ENCODE measurements at regions not wholly inside any gene's neighbourhood (a gene's known extent, or its start where the extent isn't known, plus 50 kb on each side); places are given as distances from the start of the nearest gene placed in this dataset.
A peak's percentile ranks its signal among the peaks of the same experiment; 100 is the strongest.

DNA sequence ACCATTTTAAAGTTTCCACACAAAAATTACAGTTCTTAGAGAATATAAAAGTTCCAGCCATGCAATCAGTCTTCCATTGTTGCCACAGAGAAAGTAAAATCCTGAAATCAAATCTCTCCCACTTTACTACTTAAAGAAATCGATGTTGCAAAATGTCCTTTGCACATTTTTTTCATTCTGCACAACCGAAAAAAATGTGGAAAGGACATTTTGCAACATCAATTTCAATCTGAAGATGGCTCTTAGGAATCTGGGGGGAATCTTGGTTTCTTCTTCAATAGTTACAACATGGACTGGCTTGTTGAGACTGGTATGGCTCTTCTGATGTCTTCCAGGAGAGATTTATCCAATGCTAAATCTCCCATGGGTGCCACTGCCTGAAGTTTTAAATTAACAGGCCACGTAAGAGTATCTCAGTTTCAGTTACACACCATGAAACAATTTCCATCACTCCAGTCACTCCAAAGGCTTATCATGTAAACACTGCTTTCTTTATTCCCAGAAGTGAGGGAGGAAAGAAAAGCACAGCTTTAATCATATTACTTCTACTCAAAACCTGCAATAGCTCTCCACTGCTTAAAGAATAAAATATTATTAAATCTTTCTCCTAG lies 55.8 kb upstream of the CTNNB1 start:
- no peak overlapping the region for H2AFZ ChIP-seq (ENCODE audit: low read length)
- no peaks in the 10 kb centered on the region for H3K79me2 ChIP-seq (ENCODE audit: control insufficient read depth, insufficient read depth, low read length)
- H3K27ac ChIP-seq (ENCODE audit: insufficient read depth, low read length), result no peak overlapping the region
- no peak for DNase-seq (ENCODE audit: low read depth in 2 of 2)
- no peaks in the 10 kb centered on the region for H3K36me3 ChIP-seq (ENCODE audit: control insufficient read depth, insufficient read depth, low read length)
- H3K9me3 ChIP-seq (ENCODE audit: control insufficient read depth, insufficient read depth, low read depth, low read length), result no peaks in the 10 kb centered on the region
- no peaks in the 10 kb centered on the region for H3K4me1 ChIP-seq (ENCODE audit: control insufficient read depth, extremely low read depth, insufficient read depth, low read length)
- H3K9ac ChIP-seq (ENCODE audit: insufficient read depth, low read length), result no peak overlapping the region
- H4K20me1 ChIP-seq (ENCODE audit: control insufficient read depth, extremely low read depth, insufficient read depth, low read length), result no peaks in the 10 kb centered on the region
- TF ChIP-seq EZH2 (IDR thresholded peaks at IDR 0.05; ENCODE audit: low read length, missing control alignments), result no peak
- H3K4me3 ChIP-seq (replicated peaks in 1 of 4; ENCODE audit: control extremely low read depth in 1 of 4, insufficient read depth in 1 of 4, low read depth in 3 of 4, low read length in 4 of 4), result no peak overlapping the region
- no peaks in the 10 kb centered on the region for H3K27me3 ChIP-seq (ENCODE audit: control insufficient read depth, insufficient read depth, low read length)
- no peak overlapping the region for H3K4me2 ChIP-seq (ENCODE audit: extremely low read depth, insufficient read depth, low read length)

DNA sequence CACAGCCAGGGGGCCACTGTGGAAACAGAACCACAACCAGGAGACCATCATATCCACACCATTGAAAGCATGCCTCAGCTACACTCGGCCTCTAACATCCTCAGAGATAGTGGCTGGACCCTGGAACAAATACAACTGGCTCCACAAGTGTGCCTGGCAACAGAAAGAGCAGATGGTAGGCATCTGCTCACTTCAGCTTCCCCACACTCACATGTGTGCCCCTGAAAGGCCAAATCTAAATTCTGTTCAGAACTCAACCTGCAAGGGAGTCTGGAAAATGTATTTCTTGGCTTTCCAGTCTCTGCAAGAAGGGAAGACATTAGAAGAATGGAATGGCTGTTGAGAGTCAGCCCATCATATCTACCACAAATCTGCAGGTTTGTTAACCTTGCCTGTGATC lies 54.7 kb upstream of the CTNNB1 start:
- Histone ChIP-seq H3K79me2 (ENCODE audit: control insufficient read depth, insufficient read depth, low read length) (no peaks in the 10 kb centered on the region), H3K9me3 (ENCODE audit: control insufficient read depth, insufficient read depth, low read depth, low read length) (no peaks in the 10 kb centered on the region), H3K27me3 (ENCODE audit: control insufficient read depth, insufficient read depth, low read length) (no peaks in the 10 kb centered on the region), H3K36me3 (ENCODE audit: control insufficient read depth, insufficient read depth, low read length) (no peaks in the 10 kb centered on the region), H3K4me1 (ENCODE audit: control insufficient read depth, extremely low read depth, insufficient read depth, low read length) (no peaks in the 10 kb centered on the region), H4K20me1 (ENCODE audit: control insufficient read depth, extremely low read depth, insufficient read depth, low read length) (no peaks in the 10 kb centered on the region), H3K27ac (ENCODE audit: insufficient read depth, low read length) (no peak overlapping the region), H3K4me2 (ENCODE audit: extremely low read depth, insufficient read depth, low read length) (no peak overlapping the region), H2AFZ (ENCODE audit: low read length) (no peak overlapping the region), H3K9ac (ENCODE audit: insufficient read depth, low read length) (no peak overlapping the region), H3K4me3 (replicated peaks in 1 of 4; ENCODE audit: control extremely low read depth in 1 of 4, insufficient read depth in 1 of 4, low read depth in 3 of 4, low read length in 4 of 4) (no peak overlapping the region)
- no peak for DNase-seq (ENCODE audit: low read depth in 2 of 2)
- TF ChIP-seq EZH2 (IDR thresholded peaks at IDR 0.05; ENCODE audit: low read length, missing control alignments), result no peak
- TF ChIP-seq, protein P1, sequence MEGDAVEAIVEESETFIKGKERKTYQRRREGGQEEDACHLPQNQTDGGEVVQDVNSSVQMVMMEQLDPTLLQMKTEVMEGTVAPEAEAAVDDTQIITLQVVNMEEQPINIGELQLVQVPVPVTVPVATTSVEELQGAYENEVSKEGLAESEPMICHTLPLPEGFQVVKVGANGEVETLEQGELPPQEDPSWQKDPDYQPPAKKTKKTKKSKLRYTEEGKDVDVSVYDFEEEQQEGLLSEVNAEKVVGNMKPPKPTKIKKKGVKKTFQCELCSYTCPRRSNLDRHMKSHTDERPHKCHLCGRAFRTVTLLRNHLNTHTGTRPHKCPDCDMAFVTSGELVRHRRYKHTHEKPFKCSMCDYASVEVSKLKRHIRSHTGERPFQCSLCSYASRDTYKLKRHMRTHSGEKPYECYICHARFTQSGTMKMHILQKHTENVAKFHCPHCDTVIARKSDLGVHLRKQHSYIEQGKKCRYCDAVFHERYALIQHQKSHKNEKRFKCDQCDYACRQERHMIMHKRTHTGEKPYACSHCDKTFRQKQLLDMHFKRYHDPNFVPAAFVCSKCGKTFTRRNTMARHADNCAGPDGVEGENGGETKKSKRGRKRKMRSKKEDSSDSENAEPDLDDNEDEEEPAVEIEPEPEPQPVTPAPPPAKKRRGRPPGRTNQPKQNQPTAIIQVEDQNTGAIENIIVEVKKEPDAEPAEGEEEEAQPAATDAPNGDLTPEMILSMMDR (conservative IDR thresholded peaks at IDR 0.05 in 1 of 2, IDR thresholded peaks at IDR 0.05 in 1 of 2; ENCODE audit: low read depth in 1 of 2, low read length in 2 of 2), result no peak

DNA sequence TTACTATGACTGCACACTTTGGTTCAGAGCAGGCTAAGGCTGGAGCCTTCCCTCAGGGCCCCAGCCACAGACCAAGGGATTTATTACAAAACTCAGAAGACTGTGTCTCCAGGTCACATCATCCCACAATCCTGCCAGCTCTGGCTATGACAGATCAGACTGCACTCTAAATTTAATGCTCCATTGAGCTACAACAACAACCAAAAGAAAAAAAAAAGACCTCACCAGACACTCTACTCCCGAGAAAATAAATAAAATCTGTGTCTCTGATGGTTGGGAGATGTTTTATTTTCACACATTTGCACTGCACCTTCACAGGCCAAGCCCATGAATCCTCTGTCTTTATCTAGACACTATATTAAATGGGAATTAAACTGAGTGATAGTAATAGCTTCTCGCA lies 50.8 kb upstream of the CTNNB1 start:
- peak in 1 of 2 donors; percentile 35 for DNase-seq (ENCODE audit: low read depth in 2 of 2)
- no peaks in the 10 kb centered on the region for H3K9me3 ChIP-seq (ENCODE audit: control insufficient read depth, insufficient read depth, low read depth, low read length)
- H3K4me2 ChIP-seq (ENCODE audit: extremely low read depth, insufficient read depth, low read length), result no peak overlapping the region
- no peaks in the 10 kb centered on the region for H3K4me1 ChIP-seq (ENCODE audit: control insufficient read depth, extremely low read depth, insufficient read depth, low read length)
- no peaks in the 10 kb centered on the region for H3K79me2 ChIP-seq (ENCODE audit: control insufficient read depth, insufficient read depth, low read length)
- no peaks in the 10 kb centered on the region for H3K36me3 ChIP-seq (ENCODE audit: control insufficient read depth, insufficient read depth, low read length)
- H2AFZ ChIP-seq (ENCODE audit: low read length), result no peak overlapping the region
- no peak overlapping the region for H3K9ac ChIP-seq (ENCODE audit: insufficient read depth, low read length)
- H3K27ac ChIP-seq (ENCODE audit: insufficient read depth, low read length), result no peak overlapping the region
- no peaks in the 10 kb centered on the region for H4K20me1 ChIP-seq (ENCODE audit: control insufficient read depth, extremely low read depth, insufficient read depth, low read length)
- no peak overlapping the region for H3K4me3 ChIP-seq (replicated peaks in 1 of 4; ENCODE audit: control extremely low read depth in 1 of 4, insufficient read depth in 1 of 4, low read depth in 3 of 4, low read length in 4 of 4)
- no peak for TF ChIP-seq EZH2 (IDR thresholded peaks at IDR 0.05; ENCODE audit: low read length, missing control alignments)
- TF ChIP-seq, protein P1 (conservative IDR thresholded peaks at IDR 0.05 in 1 of 2, IDR thresholded peaks at IDR 0.05 in 1 of 2; ENCODE audit: low read depth in 1 of 2, low read length in 2 of 2), result no peak
- H3K27me3 ChIP-seq (ENCODE audit: control insufficient read depth, insufficient read depth, low read length), result no peaks in the 10 kb centered on the region

Data from fibroblast of lung (primary cell).